ENCODE measurements at regions not wholly inside any gene's neighbourhood (a gene's known extent, or its start where the extent isn't known, plus 50 kb on each side); places are given as distances from the start of the nearest gene placed in this dataset.

DNA sequence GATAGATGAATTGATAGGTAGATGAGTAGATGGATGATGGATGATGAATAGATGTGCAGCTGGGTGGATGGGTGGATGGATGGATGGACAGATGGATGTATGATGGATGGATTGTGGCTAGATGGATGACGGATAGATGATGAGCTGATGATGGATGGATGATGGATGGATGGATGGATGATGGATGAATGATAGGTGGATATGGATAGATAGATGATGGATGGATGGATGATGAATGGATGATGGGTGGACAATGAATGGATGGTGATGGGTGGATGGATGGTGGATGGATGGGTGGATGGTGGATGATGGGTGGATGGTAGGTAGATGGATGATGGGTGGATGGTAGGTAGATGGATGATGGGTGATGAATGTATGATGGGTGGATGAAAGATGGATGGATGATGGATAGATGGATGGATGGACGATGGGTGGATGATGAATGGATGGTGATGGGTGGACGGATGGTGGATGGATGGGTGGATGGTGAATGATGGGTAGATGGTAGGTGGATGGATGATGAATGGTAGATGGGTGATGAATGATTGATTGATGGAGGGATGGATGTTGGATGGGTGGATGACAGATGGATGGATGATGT, 1261.7 kb downstream of the BRD1 start:
- H3K9me3 ChIP-seq = peaks cover 0 to 15% (median 3%) of the 10 kb centered on the region in 3 donors
- H3K27me3 ChIP-seq = peaks cover 0 to 26% (median 0%) of the 10 kb centered on the region in 4 donors
- no peaks in the 10 kb centered on the region for H3K36me3 ChIP-seq
- H3K4me3 ChIP-seq = no peak overlapping the region
- intact Hi-C loops (cut with DNase I) = no loop called here
- no peaks in the 10 kb centered on the region for H3K4me1 ChIP-seq
- H3K27ac ChIP-seq = no peak overlapping the region
- DNase-seq = no peak
- 79 to 92% methylated on average over 3 of the region's 3 CpGs for WGBS, 2 donors
- no peak for TF ChIP-seq POLR2A (IDR thresholded peaks at IDR 0.05)
- TF ChIP-seq, protein P1, sequence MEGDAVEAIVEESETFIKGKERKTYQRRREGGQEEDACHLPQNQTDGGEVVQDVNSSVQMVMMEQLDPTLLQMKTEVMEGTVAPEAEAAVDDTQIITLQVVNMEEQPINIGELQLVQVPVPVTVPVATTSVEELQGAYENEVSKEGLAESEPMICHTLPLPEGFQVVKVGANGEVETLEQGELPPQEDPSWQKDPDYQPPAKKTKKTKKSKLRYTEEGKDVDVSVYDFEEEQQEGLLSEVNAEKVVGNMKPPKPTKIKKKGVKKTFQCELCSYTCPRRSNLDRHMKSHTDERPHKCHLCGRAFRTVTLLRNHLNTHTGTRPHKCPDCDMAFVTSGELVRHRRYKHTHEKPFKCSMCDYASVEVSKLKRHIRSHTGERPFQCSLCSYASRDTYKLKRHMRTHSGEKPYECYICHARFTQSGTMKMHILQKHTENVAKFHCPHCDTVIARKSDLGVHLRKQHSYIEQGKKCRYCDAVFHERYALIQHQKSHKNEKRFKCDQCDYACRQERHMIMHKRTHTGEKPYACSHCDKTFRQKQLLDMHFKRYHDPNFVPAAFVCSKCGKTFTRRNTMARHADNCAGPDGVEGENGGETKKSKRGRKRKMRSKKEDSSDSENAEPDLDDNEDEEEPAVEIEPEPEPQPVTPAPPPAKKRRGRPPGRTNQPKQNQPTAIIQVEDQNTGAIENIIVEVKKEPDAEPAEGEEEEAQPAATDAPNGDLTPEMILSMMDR (IDR thresholded peaks at IDR 0.05) = no peak

DNA sequence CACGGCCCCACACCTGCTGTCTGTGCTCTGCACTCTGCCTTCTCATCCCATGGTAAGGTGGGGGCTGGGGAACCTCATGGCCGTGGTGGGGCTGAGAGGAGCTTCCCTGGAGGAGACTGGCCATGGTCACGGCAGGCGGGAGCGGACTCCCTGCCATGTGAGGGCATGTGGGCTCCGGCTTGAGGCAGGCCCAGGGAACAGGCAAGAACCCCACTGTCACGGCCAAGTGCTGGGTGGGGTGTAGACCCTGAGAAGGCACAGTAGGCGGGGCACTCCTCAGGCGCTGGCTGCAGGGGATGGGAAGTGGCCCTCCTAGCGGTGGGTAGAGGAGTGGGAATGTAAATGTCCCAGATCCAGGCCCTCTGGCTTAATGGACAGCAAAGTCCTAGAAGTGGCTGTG, 1262.7 kb downstream of the BRD1 start:
- TF ChIP-seq, protein P1 (IDR thresholded peaks at IDR 0.05) = no peak
- TF ChIP-seq POLR2A (IDR thresholded peaks at IDR 0.05) = no peak

DNA sequence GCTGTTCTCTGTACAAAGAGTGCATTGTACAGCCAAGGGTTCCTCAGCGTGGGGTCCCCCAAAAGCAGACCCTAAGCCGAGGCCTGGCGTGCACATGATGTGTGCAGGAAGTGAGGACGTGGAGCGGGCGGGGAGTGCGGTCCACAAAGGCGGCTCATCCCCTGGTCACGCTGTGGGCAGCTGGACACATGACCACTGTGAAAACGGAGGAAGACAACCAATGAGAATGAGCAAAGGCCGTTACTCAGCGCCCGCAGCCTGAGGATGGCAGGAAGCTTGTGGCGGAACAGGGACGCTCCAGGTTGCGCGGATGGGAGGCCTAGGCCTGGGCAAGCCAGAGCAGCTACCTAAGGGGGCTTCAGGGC, 1263.7 kb downstream of the BRD1 start:
- intact Hi-C loops (cut with DNase I) = no loop called here
- 82 to 97% methylated on average over 14 to 15 of the region's 17 CpGs for WGBS, 2 donors
- peaks cover 0 to 26% (median 0%) of the 10 kb centered on the region in 4 donors for H3K27me3 ChIP-seq

More for the DNA sequence above, 1262.7 kb downstream of the BRD1 start:
- H3K36me3 ChIP-seq = no peaks in the 10 kb centered on the region
- H3K4me1 ChIP-seq = no peaks in the 10 kb centered on the region
- 77 to 82% methylated on average over 5 to 7 of the region's 10 CpGs for WGBS, 2 donors
- no peak overlapping the region for H3K27ac ChIP-seq
- DNase-seq = no peak
- intact Hi-C loops (cut with DNase I) = no loop called here
- peaks cover 0 to 5% (median 0%) of the 10 kb centered on the region in 3 donors for H3K9me3 ChIP-seq
- no peak overlapping the region for H3K4me3 ChIP-seq
- H3K27me3 ChIP-seq = peaks cover 0 to 26% (median 0%) of the 10 kb centered on the region in 4 donors

DNA sequence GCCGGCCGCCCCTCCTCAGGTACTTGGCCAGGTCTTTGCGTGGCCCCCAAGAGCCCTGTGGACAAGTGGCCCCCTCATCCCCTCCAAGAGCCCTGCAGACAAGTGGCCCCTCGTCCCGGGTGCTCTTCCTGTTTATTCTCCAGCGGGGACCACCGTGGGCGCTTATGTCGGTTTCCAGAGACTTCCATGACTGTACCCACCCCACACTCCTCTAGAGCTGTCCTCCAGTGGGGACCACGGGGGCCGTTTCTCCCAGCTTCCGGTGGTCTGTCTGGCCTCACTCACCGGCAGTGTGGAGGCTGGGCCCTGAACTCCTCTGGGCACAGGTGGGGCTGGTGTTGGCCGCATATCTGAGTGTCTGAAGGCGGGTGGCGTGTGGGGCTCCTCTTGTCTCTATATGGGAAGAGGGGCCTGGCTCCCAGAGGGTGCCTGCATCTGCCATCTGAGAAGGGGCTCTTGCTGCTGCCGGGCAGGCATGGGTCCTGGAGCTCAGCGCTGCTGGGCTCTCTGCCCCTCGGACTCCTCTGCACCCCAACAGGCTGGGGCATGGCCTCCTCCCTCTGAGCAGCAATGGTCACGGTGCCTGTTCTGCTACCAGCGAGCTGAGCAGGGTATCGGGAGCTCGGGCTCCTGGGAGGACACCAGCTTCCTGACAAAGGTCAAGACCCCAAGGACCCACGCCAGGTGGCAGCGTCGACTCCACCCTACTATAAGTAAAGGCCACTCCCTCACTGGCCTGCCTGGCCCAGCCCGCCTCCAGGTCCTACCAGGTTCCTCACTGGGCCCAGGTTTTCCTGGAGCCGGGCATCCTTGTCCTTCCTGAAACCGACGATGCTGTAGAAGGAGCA, 1264.3 kb downstream of the BRD1 start:
- DNase-seq = no peak
- H3K4me3 ChIP-seq = no peak overlapping the region
- no peaks in the 10 kb centered on the region for H3K9me3 ChIP-seq
- TF ChIP-seq, protein P1 (IDR thresholded peaks at IDR 0.05) = no peak
- TF ChIP-seq POLR2A (IDR thresholded peaks at IDR 0.05) = no peak
- 87% methylated on average over 3 of the region's 30 CpGs; no CpG with 5 or more reads in 1 of the 2 donors for WGBS, 2 donors
- no peaks in the 10 kb centered on the region for H3K36me3 ChIP-seq
- H3K27me3 ChIP-seq = peaks cover 0 to 26% (median 0%) of the 10 kb centered on the region in 4 donors
- intact Hi-C loops (cut with DNase I) = no loop called here
- no peaks in the 10 kb centered on the region for H3K4me1 ChIP-seq
- no peak overlapping the region for H3K27ac ChIP-seq

More for the DNA sequence above, 1263.7 kb downstream of the BRD1 start:
- H3K4me3 ChIP-seq = no peak overlapping the region
- H3K36me3 ChIP-seq = no peaks in the 10 kb centered on the region
- TF ChIP-seq POLR2A (IDR thresholded peaks at IDR 0.05) = no peak
- H3K9me3 ChIP-seq = no peaks in the 10 kb centered on the region
- H3K4me1 ChIP-seq = no peaks in the 10 kb centered on the region
- H3K27ac ChIP-seq = no peak overlapping the region
- DNase-seq = no peak

DNA sequence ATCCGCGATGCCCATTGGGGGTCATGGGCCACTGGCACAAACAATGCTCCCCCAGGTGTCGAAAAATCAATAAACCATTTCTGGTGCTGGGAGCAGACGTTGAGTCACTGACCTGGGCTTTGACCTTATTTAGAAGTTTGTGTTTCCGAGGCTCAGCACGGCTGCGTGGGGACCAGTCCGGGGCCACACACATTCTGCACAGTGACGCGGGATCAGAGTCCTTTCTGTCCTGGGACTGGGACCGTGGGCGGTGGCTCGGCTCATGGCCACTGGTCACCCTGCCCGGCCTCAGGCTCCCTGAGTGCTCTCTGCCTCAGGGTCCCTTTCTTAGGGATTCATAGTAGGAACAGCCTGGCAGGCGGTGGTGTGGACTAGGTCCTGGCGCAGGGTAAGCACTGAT, 1266.0 kb downstream of the BRD1 start:
- no peak overlapping the region for H3K27ac ChIP-seq
- H3K27me3 ChIP-seq = peaks cover 0 to 21% (median 0%) of the 10 kb centered on the region in 4 donors
- 78 to 87% methylated on average over 6 to 8 of the region's 16 CpGs for WGBS, 2 donors
- H3K9me3 ChIP-seq = no peaks in the 10 kb centered on the region
- intact Hi-C loops (cut with DNase I) = no loop called here
- H3K4me1 ChIP-seq = no peaks in the 10 kb centered on the region
- H3K36me3 ChIP-seq = no peaks in the 10 kb centered on the region
- H3K4me3 ChIP-seq = no peak overlapping the region
- TF ChIP-seq, protein P1 (IDR thresholded peaks at IDR 0.05) = no peak
- TF ChIP-seq POLR2A (IDR thresholded peaks at IDR 0.05) = no peak
- no peak for DNase-seq

Data from esophagus squamous epithelium (tissue), 5 donors.